HCT116 (cell line): ENCODE measurements at regions not wholly inside any gene's neighbourhood (a gene's known extent, or its start where the extent isn't known, plus 50 kb on each side); places are given as distances from the start of the nearest gene placed in this dataset.

Experiments
- ATAC-seq: fragments of 200-7000 bp; cut with Tn5 transposase; 2 replicates; pipeline ENCODE4 v1.9.1; 2020; ENCODE audit warnings: mild to moderate bottlenecking, moderate library complexity
- BruUV-seq: library from RNA; stranded (reverse); fragments of 400-500 nt; replicated peaks from 2 replicates; lab custom pipeline; 2021; lab: Mats Ljungman, UMichigan
- CTCF ChIA-PET: fragments of 300-600 bp; sonication (Branson Sonifier 250); formaldehyde crosslinking; loops from one replicate; lab custom pipeline; 2021; ENCODE audit warnings: antibody characterized with exemption; lab: Charles Lee
- POLR2A ChIA-PET: fragments of 300-600, 350-600 bp; sonication (Branson Sonifier 250); formaldehyde crosslinking; loops from one replicate; lab custom pipeline; 2021; ENCODE audit warnings: antibody characterized with exemption; lab: Charles Lee
- RAD21 ChIA-PET, 2 experiments: fragments of 300-600 bp; sonication (Branson Sonifier 250); formaldehyde crosslinking; loops; one replicate each; lab custom pipeline; 2023; ENCODE audit warnings: low total read pairs in 2 of 2; ENCODE audit not compliant: uncharacterized antibody in 2 of 2, unreplicated experiment in 2 of 2, low non-redundant PET in 1 of 2; lab: Charles Lee
- DNase-seq: peaks from one replicate; pipeline ENCODE4 v3.0.0-alpha.2; 2010; ENCODE audit warnings: low read depth, low spot score
- H2AFZ ChIP-seq: fragments of 200-600 bp; shearing (Covaris generic), sonication (generic); 2 replicates; pipeline ENCODE4 v1.6.1; 2017; ENCODE audit warnings: low read depth, mixed run types, mixed read lengths, antibody characterized with exemption, low read length; ENCODE audit not compliant: poor library complexity, severe bottlenecking
- H3K27ac ChIP-seq: 2 replicates; pipeline ENCODE4 v1.5.1; 2012; ENCODE audit warnings: low read depth, low read length
- H3K27me3 ChIP-seq: fragments of 200-600 bp; sonication (generic); 2 replicates; pipeline ENCODE4 v1.6.1; 2016; ENCODE audit warnings: mixed run types, low read length, mixed read lengths; ENCODE audit not compliant: insufficient read depth
- H3K36me3 ChIP-seq, 2 experiments: fragments of 200-500 bp in 1 of 2; fragments of 200-600 bp in 1 of 2; sonication (Bioruptor generic) in 1 of 2; sonication (generic) in 1 of 2; 2 replicates each; pipeline versions ENCODE4 v1.5.1 to v1.6.1; 2014 to 2016; ENCODE audit warnings: low read length in 2 of 2, inconsistent platforms in 1 of 2, mixed read lengths in 1 of 2, mixed run types in 1 of 2; ENCODE audit not compliant: insufficient read depth in 2 of 2, control insufficient read depth in 1 of 2
- H3K4me1 ChIP-seq, 2 experiments: fragments of 200-600 bp in 1 of 2; sonication (generic) in 1 of 2; 2 replicates each; pipeline versions ENCODE4 v1.5.1 to v1.6.1; 2012 to 2017; ENCODE audit warnings: low read length in 2 of 2, inconsistent platforms in 1 of 2, mild to moderate bottlenecking in 1 of 2, mixed read lengths in 1 of 2, mixed run types in 1 of 2, moderate library complexity in 1 of 2; ENCODE audit not compliant: insufficient read depth in 2 of 2, control insufficient read depth in 1 of 2
- H3K4me2 ChIP-seq: fragments of 200-600 bp; sonication (generic); 2 replicates; pipeline ENCODE4 v1.6.1; 2017; ENCODE audit warnings: mixed run types, low read length, mixed read lengths
- H3K4me3 ChIP-seq, 2 experiments: fragments of 200-600 bp in 1 of 2; sonication (generic) in 1 of 2; replicated peaks in 1 of 2; 2 replicates each; pipeline ENCODE4 v1.5.1; 2011 to 2016; ENCODE audit warnings: low read length in 2 of 2, control low read depth in 1 of 2, low read depth in 1 of 2, mild to moderate bottlenecking in 1 of 2, mixed read lengths in 1 of 2, mixed run types in 1 of 2
- H3K79me2 ChIP-seq: fragments of 200-600 bp; sonication (generic); 2 replicates; pipeline ENCODE4 v1.6.1; 2017; ENCODE audit warnings: mild to moderate bottlenecking, mixed run types, low read length, moderate library complexity, mixed read lengths; ENCODE audit not compliant: insufficient read depth
- H3K9ac ChIP-seq: fragments of 200-600 bp; sonication (generic); 2 replicates; pipeline ENCODE4 v1.6.1; 2016; ENCODE audit warnings: low read length, mixed read lengths
- H3K9me2 ChIP-seq: fragments of 200-600 bp; sonication (generic), shearing (Covaris generic); 2 replicates; pipeline ENCODE4 v1.6.1; 2017; ENCODE audit warnings: mixed run types, mild to moderate bottlenecking, moderate library complexity; ENCODE audit not compliant: insufficient read depth
- H3K9me3 ChIP-seq, 2 experiments: fragments of 200-500 bp in 1 of 2; fragments of 200-600 bp in 1 of 2; sonication (Bioruptor generic) in 1 of 2; sonication (generic) in 1 of 2; 2 replicates each; pipeline ENCODE4 v1.6.1; 2014 to 2017; ENCODE audit warnings: low read length in 2 of 2, mixed read lengths in 2 of 2, inconsistent platforms in 1 of 2, low read depth in 1 of 2, mild to moderate bottlenecking in 1 of 2, mixed run types in 1 of 2, moderate library complexity in 1 of 2; ENCODE audit not compliant: control insufficient read depth in 1 of 2, insufficient read depth in 1 of 2
- H4K20me1 ChIP-seq: fragments of 200-600 bp; sonication (generic), shearing (Covaris generic); 2 replicates; pipeline ENCODE4 v1.6.1; 2017; ENCODE audit warnings: mixed run types, mild to moderate bottlenecking, moderate library complexity; ENCODE audit not compliant: insufficient read depth
- EGR1 ChIP-seq: IDR thresholded peaks from 2 replicates; pipeline ENCODE4 v1.6.1; 2012; ENCODE audit warnings: low read depth
- ELF1 ChIP-seq: IDR thresholded peaks from 2 replicates; pipeline ENCODE4 v1.6.1; 2012; ENCODE audit warnings: low read depth, borderline replicate concordance
- EZH2phosphoT487 ChIP-seq: fragments of 200-600 bp; IDR thresholded peaks from 2 replicates; pipeline ENCODE4 v1.6.1; 2018; ENCODE audit warnings: antibody characterized with exemption, borderline replicate concordance
- POLR2AphosphoS5 ChIP-seq: IDR thresholded peaks from 2 replicates; pipeline ENCODE4 v1.6.1; 2011; ENCODE audit warnings: mild to moderate bottlenecking, low read depth, low read length, moderate library complexity
- RAD21 ChIP-seq: IDR thresholded peaks from 2 replicates; pipeline ENCODE4 v1.6.1; 2012; ENCODE audit warnings: low read depth, mild to moderate bottlenecking
- SIN3A ChIP-seq: IDR thresholded peaks from 2 replicates; pipeline ENCODE4 v1.6.1; 2012; ENCODE audit warnings: low read depth
- SRF ChIP-seq: IDR thresholded peaks from 2 replicates; pipeline ENCODE4 v1.6.1; 2012; ENCODE audit warnings: low read depth
- ZNF274 ChIP-seq: fragments of 200-500 bp; sonication (Bioruptor generic); IDR thresholded peaks from 2 replicates; pipeline ENCODE4 v1.6.1; 2014; ENCODE audit warnings: mild to moderate bottlenecking, low read depth, low read length, inconsistent platforms
- intact Hi-C: fragments of 100-400 bp; cut with micrococcal nuclease; formaldehyde crosslinking; loops from 2 replicates; pipeline ENCODE4 v1.10.0; 2022
- TF ChIP-seq, protein P1 (sequence below): IDR thresholded peaks from 2 replicates; pipeline ENCODE4 v1.6.1; 2012
- TF ChIP-seq, protein P2 (sequence below): IDR thresholded peaks from 2 replicates; pipeline ENCODE4 v1.6.1; 2012; ENCODE audit warnings: low read depth

DNA sequence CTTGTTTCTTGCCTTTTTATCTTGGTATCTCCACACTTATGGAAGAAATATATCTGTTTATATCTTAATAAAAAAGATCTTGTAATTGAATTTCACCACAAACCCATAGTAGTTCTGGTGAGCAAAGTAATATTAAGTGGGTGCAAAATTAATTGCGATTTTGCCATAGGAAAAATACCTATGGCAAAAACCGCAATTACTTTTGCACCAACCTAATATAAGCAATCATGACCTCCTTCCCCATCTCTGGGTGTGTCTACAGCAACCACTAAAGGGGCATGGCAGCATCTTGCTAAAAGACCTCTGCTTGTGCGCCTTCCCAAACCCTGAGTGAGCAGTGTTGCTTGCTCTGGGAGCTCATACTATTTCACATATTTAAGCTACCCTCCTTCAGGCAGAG lies 124.2 kb upstream of the GUCY1A1 start:
- no peaks in the 10 kb centered on the region for H4K20me1 ChIP-seq
- BruUV-seq, result no TSS peak
- H3K9ac ChIP-seq, result no peak overlapping the region
- POLR2A ChIA-PET, result no interaction called here
- no peak overlapping the region for H3K4me2 ChIP-seq
- H3K79me2 ChIP-seq, result no peaks in the 10 kb centered on the region
- no peaks in the 10 kb centered on the region for H3K4me1 ChIP-seq
- RAD21 ChIA-PET, result no interaction called here
- H2AFZ ChIP-seq, result no peak overlapping the region
- no peaks in the 10 kb centered on the region for H3K27me3 ChIP-seq
- ATAC-seq, result no peak
- no peaks in the 10 kb centered on the region for H3K9me3 ChIP-seq
- no peaks in the 10 kb centered on the region for H3K9me2 ChIP-seq
- H3K4me3 ChIP-seq, result no peak overlapping the region
- DNase-seq, result no peak
- H3K27ac ChIP-seq, result no peak overlapping the region
- TF ChIP-seq ELF1 (no peak), EZH2phosphoT487 (no peak), POLR2AphosphoS5 (no peak), SRF (no peak), ZNF274 (no peak), SIN3A (no peak), EGR1 (no peak), RAD21 (no peak)
- TF ChIP-seq, protein P1, sequence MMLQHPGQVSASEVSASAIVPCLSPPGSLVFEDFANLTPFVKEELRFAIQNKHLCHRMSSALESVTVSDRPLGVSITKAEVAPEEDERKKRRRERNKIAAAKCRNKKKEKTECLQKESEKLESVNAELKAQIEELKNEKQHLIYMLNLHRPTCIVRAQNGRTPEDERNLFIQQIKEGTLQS, result no peak
- TF ChIP-seq, protein P2, sequence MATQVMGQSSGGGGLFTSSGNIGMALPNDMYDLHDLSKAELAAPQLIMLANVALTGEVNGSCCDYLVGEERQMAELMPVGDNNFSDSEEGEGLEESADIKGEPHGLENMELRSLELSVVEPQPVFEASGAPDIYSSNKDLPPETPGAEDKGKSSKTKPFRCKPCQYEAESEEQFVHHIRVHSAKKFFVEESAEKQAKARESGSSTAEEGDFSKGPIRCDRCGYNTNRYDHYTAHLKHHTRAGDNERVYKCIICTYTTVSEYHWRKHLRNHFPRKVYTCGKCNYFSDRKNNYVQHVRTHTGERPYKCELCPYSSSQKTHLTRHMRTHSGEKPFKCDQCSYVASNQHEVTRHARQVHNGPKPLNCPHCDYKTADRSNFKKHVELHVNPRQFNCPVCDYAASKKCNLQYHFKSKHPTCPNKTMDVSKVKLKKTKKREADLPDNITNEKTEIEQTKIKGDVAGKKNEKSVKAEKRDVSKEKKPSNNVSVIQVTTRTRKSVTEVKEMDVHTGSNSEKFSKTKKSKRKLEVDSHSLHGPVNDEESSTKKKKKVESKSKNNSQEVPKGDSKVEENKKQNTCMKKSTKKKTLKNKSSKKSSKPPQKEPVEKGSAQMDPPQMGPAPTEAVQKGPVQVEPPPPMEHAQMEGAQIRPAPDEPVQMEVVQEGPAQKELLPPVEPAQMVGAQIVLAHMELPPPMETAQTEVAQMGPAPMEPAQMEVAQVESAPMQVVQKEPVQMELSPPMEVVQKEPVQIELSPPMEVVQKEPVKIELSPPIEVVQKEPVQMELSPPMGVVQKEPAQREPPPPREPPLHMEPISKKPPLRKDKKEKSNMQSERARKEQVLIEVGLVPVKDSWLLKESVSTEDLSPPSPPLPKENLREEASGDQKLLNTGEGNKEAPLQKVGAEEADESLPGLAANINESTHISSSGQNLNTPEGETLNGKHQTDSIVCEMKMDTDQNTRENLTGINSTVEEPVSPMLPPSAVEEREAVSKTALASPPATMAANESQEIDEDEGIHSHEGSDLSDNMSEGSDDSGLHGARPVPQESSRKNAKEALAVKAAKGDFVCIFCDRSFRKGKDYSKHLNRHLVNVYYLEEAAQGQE, result no peak
- intact Hi-C loops, result no loop called here
- CTCF ChIA-PET, result no interaction called here
- H3K36me3 ChIP-seq, result no peaks in the 10 kb centered on the region; a peak in 1 of 4 replicates
